Fibroblast of mammary gland (primary cell): ENCODE measurements at regions not wholly inside any gene's neighbourhood (a gene's known extent, or its start where the extent isn't known, plus 50 kb on each side); places are given as distances from the start of the nearest gene placed in this dataset.

Experiments used
- DNase-seq: peaks from one replicate; pipeline ENCODE4 v3.0.0-alpha.2; 2010; ENCODE audit warnings: low read depth
- H3K4me3 ChIP-seq: 2 replicates; pipeline ENCODE4 v1.5.1; 2011; ENCODE audit warnings: low read depth, mild to moderate bottlenecking, low read length, moderate library complexity; ENCODE audit not compliant: control insufficient read depth
- CTCF ChIP-seq: conservative IDR thresholded peaks from 2 replicates; pipeline ENCODE4 v1.5.1; 2011; ENCODE audit warnings: low read depth, low read length, inconsistent platforms; ENCODE audit not compliant: control insufficient read depth, insufficient read depth

GRCh38 chr18:77559274-77559910, 309.7 kb downstream of the GALR1 start:
- peak; percentile 58 for DNase-seq
- no peak overlapping the region for H3K4me3 ChIP-seq
- no peak for TF ChIP-seq CTCF

- DNase-seq: peak; percentile 93
- no peak for TF ChIP-seq CTCF
- H3K4me3 ChIP-seq: no peak overlapping the region
These were observed 310.8 kb downstream of the GALR1 start for GRCh38 chr18:77560341-77560992.

- TF ChIP-seq CTCF: no peak
- DNase-seq: no peak
- H3K4me3 ChIP-seq: no peak overlapping the region
These were observed 317.0 kb downstream of the GALR1 start for GRCh38 chr18:77566604-77567003.

GRCh38 chr18:77567205-77567604, 317.6 kb downstream of the GALR1 start:
- H3K4me3 ChIP-seq: no peak overlapping the region
- DNase-seq: no peak
- TF ChIP-seq CTCF: no peak

GRCh38 chr18:77571743-77572142, 322.1 kb downstream of the GALR1 start:
- no peak overlapping the region for H3K4me3 ChIP-seq
- TF ChIP-seq CTCF: no peak
- no peak for DNase-seq

GRCh38 chr18:77572537-77572936, 322.9 kb downstream of the GALR1 start:
- no peak overlapping the region for H3K4me3 ChIP-seq
- TF ChIP-seq CTCF: no peak
- no peak for DNase-seq
